HG02973 (cell line): ENCODE measurements at regions not wholly inside any gene's neighbourhood (a gene's known extent, or its start where the extent isn't known, plus 50 kb on each side); places are given as distances from the start of the nearest gene placed in this dataset.
"Not testable (repeated sequence)": the region's sequence is repeated elsewhere in the genome, so short reads cannot be mapped to it uniquely, and the experiment has no call there.

Experiments used
- ATAC-seq: cut with Tn5 transposase; IDR thresholded peaks from one replicate; pipeline ENCODE4 v1.9.1; 2021; ENCODE audit warnings: moderate library complexity; ENCODE audit not compliant: unreplicated experiment

DNA sequence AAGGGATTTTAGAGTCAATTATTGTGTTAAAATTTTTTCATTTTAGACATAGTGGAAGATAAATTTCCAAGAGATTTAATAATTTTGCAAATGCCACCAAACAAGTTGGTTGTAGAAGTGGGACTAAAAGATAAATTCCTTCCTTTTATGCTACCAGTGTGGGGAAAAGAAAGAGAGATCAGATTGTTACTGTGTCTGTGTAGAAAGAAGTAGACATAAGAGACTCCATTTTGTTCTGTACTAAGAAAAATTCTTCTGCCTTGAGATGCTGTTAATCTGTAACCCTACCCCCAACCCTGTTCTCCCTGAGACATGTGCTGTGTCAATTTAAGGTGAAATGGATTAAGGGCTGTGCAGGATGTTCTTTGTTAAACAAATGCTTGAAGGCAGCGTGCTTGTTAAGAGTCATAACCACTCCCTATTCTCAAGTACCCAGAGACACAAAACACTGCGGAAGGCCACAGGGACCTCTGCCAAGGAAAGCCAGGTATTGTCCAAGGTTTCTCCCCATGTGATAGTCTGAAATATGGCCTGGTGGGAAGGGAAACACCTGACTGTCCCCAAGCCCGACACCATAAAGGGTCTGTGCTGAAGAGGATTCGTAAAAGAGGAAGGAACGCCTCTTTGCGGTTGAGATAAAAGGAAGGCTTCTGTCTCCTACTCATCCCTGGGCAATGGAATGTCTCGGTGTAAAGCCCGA, 117.0 kb downstream of the CEP44 start:
- ATAC-seq, result not testable (repeated sequence)

DNA sequence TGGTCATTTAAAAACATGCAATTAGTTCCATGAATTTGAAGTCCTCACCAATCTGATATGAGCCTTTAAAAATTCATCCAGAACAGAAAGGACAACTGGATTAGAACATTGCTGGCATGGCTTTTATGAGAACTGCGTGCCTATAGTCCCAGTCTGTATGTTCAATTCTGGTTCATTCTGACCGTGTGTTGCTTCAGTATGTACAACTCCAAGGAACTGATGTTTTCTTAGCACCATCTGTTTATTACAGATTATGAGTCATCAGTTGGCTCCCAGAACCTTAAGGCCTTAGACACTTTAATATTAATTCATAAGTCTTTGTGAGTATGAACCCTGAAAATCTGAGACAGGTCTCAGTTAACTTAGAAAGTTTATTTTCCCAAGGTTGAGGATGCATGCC, 115.0 kb downstream of the CEP44 start:
- ATAC-seq, result no peak

DNA sequence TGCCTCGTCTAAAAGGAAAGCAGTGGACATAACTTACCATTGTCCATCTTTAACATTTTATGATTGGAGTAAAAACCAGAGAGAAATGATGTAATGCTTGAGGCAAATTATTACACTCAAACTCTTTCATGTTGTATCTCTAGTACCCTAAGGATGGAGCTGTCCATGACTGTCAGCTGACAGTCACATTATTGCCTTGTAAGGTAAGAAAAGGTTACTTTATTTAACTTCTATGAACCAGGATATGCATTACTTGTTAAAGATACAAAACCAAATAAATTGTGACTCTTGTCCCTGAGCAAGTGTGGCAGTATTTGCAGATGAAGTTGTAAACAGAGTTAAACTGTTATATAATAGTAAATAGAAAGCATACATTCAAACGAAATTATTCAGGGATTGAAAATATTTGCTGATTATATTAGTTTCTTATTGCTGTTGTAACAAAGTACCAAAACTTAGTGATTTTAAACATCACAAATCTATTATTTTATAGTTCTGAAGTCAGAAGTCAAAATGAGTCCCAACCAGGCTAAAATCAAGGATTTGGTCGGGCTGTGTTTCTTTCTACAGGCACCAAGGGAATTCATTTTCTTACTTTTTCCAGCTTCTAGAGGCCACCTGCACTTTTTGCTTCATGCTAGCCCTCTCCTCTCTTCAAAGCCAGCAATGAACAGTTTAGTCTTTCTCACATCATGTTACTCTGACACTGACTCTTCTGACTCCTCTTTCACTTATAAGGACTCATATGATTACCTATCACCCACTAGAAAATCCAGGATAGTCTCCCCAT, 113.8 kb downstream of the CEP44 start:
- ATAC-seq, result no peak

DNA sequence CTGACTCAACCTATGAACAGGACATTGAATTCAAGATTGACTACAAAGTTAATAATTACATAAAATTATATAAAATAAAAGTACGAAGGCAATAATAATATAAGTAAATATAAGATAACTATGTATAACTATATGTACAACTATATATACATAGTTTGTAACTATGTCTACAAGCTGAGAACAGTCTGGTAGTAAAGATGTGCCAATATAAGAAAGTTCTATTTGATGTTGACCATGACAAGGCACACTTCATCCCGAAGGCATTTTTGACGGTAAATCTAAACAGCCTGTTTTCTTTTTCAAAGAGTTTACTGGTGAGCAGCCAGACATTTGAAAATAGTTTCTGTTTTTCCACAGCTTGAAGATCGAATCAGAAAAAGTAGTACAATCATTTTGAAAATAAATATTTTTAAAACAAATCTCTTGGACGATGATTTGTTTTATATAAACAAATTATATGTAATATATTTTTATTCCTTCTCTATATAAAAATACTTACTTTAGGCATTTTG, 112.9 kb downstream of the CEP44 start:
- ATAC-seq, result no peak

DNA sequence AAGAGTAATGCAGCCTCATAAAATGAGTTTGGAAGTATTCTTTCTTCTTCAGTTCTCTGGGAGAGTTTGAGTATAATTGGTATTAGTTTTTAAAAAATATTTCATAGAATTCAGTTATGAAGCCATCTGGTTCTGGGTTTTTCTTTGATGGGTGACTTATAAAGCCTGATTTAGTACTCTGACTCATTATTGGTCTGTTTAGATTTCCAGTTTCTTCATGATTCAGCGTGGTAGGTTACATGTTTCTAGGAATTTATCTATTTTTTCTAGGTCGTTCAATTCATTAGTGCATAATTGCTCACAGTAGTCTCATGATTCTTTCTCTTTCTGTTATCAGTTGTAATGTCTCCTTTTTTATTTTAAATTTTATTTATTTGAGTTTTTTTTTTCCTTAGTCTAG, 111.2 kb downstream of the CEP44 start:
- ATAC-seq, result no peak

DNA sequence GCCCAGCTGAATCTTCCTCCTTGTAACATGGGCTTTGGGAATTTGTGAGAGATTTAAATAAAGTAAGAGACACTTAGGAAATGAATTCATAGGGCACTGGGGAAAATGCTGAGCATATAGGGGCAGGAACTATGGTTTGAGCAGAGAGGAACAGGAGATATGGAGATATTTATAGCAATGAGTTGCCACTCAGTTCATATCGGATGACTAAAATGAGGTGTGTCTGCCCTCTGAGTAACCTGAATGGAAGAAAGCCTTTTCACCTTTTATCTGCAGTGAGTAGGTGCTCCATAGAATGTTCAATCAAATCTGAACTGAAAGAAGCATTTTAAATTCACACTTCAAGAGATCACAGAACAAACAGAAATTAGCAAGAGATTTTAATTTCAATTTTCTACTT, 105.7 kb downstream of the CEP44 start:
- no peak for ATAC-seq

DNA sequence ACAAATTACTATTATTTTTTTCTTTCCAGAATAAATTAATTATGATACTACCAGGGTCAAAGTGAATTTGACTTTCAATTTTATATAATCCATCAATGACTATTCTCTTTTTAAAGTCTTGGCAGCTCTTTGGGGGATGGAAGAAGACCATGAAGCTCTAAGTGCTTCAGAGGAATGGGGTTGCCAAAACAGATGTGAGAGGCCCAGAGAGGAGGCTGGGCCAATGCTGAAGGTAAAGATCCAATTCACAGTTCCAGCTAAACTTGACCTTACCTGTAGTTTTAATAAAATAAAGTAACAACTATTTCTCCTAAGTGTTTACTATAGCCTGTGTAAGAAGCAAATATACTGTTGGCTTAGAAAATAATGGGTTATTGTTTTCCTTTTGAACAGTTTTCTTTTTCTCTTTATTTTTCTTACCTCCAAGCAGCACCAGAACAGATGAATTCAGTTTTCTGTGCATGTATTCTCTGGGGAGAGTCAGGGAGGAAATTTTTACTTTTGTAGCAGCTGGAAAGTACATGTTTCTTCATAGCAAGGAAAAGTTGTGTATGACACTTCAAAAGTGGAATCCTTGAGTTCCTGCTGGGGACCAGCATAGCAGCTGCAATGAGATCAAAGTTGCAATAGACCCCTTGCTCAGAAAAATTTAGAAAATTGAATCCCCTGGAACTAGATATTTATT, 104.9 kb downstream of the CEP44 start:
- no peak for ATAC-seq

DNA sequence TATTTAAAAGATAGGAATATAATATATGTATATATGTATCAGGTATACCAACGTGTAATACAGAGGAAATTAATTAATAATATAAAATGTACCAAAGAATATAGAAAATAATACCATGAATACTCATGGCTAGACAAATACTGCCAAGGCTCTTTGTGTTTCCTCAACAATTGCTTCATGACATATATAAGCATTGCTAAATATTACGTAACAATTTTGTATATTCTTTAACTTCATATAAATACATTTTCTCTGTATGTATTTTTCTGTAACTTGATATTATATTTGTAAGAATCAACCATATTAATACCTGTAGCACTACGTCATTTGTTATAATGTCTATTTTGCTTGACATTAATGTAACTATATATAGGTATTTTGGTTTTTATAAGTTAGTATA, 104.0 kb downstream of the CEP44 start:
- ATAC-seq, result no peak

DNA sequence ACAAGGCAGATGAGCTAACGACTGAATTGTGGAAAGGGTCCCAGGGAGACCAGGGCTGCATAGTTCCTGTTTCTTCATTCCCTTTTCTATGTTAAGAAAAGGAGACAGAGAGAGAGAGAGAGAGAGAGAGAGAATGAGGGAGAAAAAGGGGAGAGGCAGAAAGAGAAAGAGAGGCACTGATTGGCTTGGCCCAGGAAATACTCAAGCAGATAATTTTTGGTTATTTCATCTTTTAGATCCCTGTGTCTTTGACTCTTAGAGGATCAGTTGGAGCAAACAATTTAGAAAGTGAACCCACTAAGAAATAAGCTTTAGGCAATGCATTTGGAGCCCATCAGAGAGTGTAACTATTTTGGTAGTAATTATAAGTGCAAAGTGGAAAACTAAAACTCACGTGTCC, 103.4 kb downstream of the CEP44 start:
- no peak for ATAC-seq

DNA sequence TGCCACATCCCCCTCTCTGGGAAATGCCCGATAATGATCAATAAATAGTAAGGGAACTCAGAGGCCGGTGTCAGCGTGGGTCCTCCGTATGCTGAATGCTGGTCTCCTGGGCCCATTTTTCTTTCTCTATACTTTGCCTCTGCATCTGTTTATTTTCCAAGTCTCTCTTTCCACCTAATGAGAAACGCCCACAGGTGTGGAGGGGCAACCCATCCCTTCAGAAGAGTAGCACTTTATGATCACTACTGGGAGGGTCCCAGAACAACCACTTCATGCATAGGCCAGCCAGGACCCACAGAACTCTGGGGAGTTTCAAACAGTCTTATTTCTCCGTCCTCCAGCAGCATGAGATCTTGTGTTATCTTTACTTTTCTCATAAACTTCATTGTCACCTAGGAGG, 100.1 kb downstream of the CEP44 start:
- ATAC-seq, result no peak

DNA sequence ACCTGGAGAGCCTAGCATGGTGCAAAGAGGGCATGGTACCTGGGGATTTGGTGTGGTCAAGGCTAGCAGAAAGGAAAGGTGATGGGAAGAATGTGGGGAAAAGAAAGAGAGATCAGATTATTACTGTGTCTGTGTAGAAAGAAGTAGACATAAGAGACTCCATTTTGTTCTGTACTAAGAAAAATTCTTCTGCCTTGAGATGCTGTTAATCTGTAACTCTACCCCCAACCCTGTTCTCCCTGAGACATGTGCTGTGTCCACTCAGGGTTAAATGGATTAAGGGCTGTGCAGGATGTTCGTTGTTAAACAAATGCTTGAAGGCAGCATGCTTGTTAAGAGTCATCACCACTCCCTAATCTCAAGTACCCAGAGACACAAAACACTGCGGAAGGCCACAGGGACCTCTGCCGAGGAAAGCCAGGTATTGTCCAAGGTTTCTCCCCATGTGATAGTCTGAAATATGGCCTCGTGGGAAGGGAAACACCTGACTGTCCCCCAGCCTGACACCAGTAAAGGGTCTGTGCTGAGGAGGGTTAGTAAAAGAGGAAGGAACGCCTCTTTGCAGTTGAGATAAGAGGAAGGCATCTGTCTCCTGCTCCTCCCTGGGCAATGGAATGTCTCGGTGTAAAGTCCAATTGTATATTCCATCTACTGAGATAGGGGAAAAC, 99.4 kb downstream of the CEP44 start:
- ATAC-seq, result not testable (repeated sequence)
